Left ventricle myocardium inferior (tissue), 1 donor: ENCODE measurements at regions not wholly inside any gene's neighbourhood (a gene's known extent, or its start where the extent isn't known, plus 50 kb on each side); places are given as distances from the start of the nearest gene placed in this dataset.

ENCODE experiments used
- DNase-seq: peaks from one replicate; pipeline ENCODE4 v3.0.0-alpha.2; 2020
- H3K27ac ChIP-seq: fragments of 200-600 bp; replicated peaks from 2 replicates; pipeline ENCODE4 v1.8.0; 2021
- H3K27me3 ChIP-seq: fragments of 200-600 bp; 2 replicates; pipeline ENCODE4 v1.8.0; 2021; ENCODE audit warnings: low read depth
- H3K36me3 ChIP-seq: fragments of 200-600 bp; 2 replicates; pipeline ENCODE4 v1.8.0; 2021
- H3K4me1 ChIP-seq: fragments of 200-600 bp; 2 replicates; pipeline ENCODE4 v1.8.0; 2021
- H3K4me3 ChIP-seq: fragments of 200-600 bp; 2 replicates; pipeline ENCODE4 v1.8.0; 2021; ENCODE audit warnings: mild to moderate bottlenecking, moderate library complexity
- H3K9me3 ChIP-seq: fragments of 200-600 bp; replicated peaks from 2 replicates; pipeline ENCODE4 v1.8.0; 2021
- CTCF ChIP-seq: fragments of 200-600 bp; IDR thresholded peaks from 2 replicates; pipeline ENCODE4 v1.8.0; 2021; ENCODE audit warnings: antibody characterized with exemption, mild to moderate bottlenecking, borderline replicate concordance
- intact Hi-C: fragments of 100-400 bp; cut with micrococcal nuclease; formaldehyde crosslinking; loops from one replicate; pipeline ENCODE4 v1.11.0; 2022
- donor health status: DM: no; HTN: yes; CAD: no; lungs with severe emphysema.

DNA sequence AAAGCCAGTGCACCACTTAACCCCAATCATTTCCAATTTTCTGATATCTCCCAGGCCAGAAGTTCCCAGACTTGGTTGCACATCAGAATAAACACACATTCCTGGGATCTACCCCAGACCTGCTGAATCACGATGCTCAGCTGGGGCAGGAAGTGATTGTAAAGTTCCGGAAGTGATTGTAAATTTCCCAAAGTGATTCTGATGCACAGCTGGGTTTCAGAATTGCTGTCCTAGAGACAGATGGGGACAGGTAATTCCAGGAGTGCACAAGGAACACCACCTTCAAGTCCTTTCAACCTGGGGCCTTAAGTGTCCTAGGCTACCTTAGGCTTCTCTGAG, 104.2 kb upstream of the EEPD1 start:
- H3K36me3 ChIP-seq, result no peaks in the 10 kb centered on the region
- peak overlapping the region; percentile 15 for H3K4me3 ChIP-seq
- DNase-seq, result no peak
- no peaks in the 10 kb centered on the region for H3K27me3 ChIP-seq
- H3K4me1 ChIP-seq, result peaks cover 69% of the 10 kb centered on the region
- intact Hi-C loops, result no loop called here
- peak overlapping the region; percentile 81 for H3K27ac ChIP-seq
- H3K9me3 ChIP-seq, result no peaks in the 10 kb centered on the region
- TF ChIP-seq CTCF, result no peak

GRCh38 chr7:36051501-36051900, 101.6 kb upstream of the EEPD1 start:
- DNase-seq, result no peak
- no peak for TF ChIP-seq CTCF

DNA sequence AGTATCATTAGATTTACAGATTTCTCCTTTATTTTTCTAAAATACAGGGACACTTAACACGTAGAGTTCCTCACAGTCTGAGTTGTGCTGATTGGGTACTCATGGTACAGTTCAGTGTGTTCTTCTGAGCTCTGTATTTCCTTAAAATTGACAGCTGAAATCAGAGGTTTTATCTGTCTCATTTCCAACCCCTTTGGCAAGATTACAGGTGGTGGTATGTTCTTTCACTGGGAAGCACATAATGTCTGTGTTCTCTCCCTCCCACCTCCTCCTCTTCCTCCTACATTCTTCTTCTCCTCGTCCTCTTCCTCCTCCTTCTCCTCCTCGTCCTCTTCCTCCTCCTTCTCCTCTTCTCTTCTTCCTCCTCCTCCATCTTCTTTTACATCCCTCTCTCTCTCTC, 99.5 kb upstream of the EEPD1 start:
- peaks cover 27% of the 10 kb centered on the region for H3K4me1 ChIP-seq
- no peaks in the 10 kb centered on the region for H3K36me3 ChIP-seq
- DNase-seq, result no peak
- H3K27me3 ChIP-seq, result no peaks in the 10 kb centered on the region
- no peak overlapping the region for H3K27ac ChIP-seq
- no peaks in the 10 kb centered on the region for H3K9me3 ChIP-seq
- TF ChIP-seq CTCF, result no peak
- no peak overlapping the region for H3K4me3 ChIP-seq
- intact Hi-C loops, result no loop called here

More at GRCh38 chr7:36051501-36051900, 101.6 kb upstream of the EEPD1 start:
- Histone ChIP-seq H3K36me3 (no peaks in the 10 kb centered on the region), H3K4me3 (no peak overlapping the region), H3K27me3 (no peaks in the 10 kb centered on the region), H3K4me1 (peaks cover 48% of the 10 kb centered on the region), H3K9me3 (no peaks in the 10 kb centered on the region), H3K27ac (no peak overlapping the region)
- intact Hi-C loops, result no loop called here

DNA sequence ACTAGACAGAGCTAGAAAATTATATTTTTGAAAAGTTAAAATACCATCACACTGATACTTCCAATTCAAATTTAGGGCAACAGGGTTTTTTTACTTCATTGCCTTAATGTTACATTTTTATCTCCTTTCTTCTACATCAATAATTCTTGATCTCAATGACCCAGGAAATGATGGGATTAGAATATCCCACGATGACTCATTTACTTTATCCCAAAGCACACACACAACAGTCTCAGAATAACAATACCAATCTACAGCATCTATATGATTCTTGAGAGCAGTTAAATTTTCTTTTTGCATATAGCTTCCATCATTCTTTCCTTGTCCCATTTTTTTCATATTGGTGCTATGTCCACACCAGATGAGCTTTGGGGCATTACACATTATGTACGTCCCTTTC, 98.4 kb upstream of the EEPD1 start:
- Histone ChIP-seq H3K36me3 (no peaks in the 10 kb centered on the region), H3K27ac (no peak overlapping the region), H3K4me3 (no peak overlapping the region), H3K27me3 (no peaks in the 10 kb centered on the region), H3K9me3 (no peaks in the 10 kb centered on the region), H3K4me1 (peaks cover 17% of the 10 kb centered on the region)
- DNase-seq, result no peak
- TF ChIP-seq CTCF, result no peak
- intact Hi-C loops, result no loop called here

- Histone ChIP-seq H3K4me3 (no peak overlapping the region), H3K4me1 (peaks cover 16% of the 10 kb centered on the region), H3K27me3 (no peaks in the 10 kb centered on the region), H3K9me3 (no peaks in the 10 kb centered on the region), H3K36me3 (no peaks in the 10 kb centered on the region), H3K27ac (no peak overlapping the region)
- intact Hi-C loops, result no loop called here
- no peak for TF ChIP-seq CTCF
- no peak for DNase-seq
Observed at GRCh38 chr7:36055207-36055606, 97.8 kb upstream of the EEPD1 start.

GRCh38 chr7:36057323-36057722, 95.7 kb upstream of the EEPD1 start:
- H3K4me1 ChIP-seq, result peaks cover 6% of the 10 kb centered on the region
- no peaks in the 10 kb centered on the region for H3K27me3 ChIP-seq
- H3K36me3 ChIP-seq, result no peaks in the 10 kb centered on the region
- TF ChIP-seq CTCF, result no peak
- intact Hi-C loops, result no loop called here
- DNase-seq, result no peak
- no peak overlapping the region for H3K4me3 ChIP-seq
- no peak overlapping the region for H3K27ac ChIP-seq
- no peaks in the 10 kb centered on the region for H3K9me3 ChIP-seq
